ENCODE measurements at regions not wholly inside any gene's neighbourhood (a gene's known extent, or its start where the extent isn't known, plus 50 kb on each side); places are given as distances from the start of the nearest gene placed in this dataset.
A peak's percentile ranks its signal among the peaks of the same experiment; 100 is the strongest.
"Not testable (repeated sequence)": the region's sequence is repeated elsewhere in the genome, so short reads cannot be mapped to it uniquely, and the experiment has no call there.

DNA sequence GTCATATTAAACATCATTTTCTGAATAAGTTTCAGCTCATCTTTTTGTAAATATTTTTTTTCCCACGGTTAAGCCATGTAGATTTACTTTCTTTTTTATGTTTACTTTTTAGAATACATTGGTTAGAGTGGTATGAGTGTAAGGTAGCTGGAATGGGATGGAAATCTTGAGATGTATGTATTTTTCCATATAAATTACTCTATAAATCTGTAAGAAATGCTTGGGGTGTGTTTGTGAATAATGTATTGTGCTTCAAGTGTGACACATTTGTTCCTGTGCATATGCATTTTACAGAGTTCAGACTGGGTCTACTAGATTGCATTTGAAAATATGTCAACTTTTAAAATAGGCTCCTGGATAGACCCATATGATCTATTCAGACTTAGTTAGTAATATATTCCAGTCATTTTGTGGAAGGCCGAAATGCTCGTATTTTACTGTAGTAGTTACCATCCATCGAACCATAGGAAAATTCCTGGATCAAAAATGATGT lies 756.8 kb downstream of the RAPGEF2 start:
- no peak for DNase-seq

DNA sequence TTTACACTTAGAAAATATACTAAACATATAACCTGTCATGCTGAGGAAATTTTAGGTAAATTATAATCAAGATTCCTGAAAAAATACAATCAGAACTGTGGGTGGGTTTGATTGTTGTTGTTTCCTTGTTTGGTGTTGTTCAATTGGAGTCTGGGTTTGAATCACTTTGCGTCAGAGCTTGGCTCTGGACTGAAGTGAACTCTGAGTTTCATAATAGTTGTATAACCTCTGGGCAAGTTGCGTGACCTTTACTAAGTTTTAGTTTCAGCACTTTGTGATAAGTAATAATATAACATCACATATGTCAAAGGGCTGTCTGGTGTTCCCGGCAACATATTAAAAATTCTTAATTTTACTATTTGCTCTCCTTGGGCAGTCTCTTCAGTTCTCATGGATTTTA lies 758.1 kb downstream of the RAPGEF2 start:
- no peak for DNase-seq

DNA sequence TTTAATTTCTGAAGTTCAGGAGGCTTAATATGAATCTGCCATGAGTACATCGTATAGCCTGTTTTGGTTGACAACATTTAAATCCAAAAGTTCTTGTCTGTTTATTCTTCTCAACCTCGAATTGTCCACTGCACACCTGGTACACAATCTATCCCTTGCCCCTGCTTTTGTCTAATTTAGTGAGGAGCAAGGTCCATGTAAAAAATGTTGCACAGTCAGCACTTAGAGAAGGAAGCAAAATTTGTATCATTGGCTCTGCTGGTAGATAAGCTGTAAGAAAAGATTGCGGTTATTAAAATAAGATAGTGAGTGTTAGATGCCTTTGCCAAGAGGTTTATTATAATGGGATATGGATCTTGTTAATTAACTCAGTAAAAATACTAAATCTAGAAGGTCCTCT lies 761.5 kb downstream of the RAPGEF2 start:
- DNase-seq = no peak

DNA sequence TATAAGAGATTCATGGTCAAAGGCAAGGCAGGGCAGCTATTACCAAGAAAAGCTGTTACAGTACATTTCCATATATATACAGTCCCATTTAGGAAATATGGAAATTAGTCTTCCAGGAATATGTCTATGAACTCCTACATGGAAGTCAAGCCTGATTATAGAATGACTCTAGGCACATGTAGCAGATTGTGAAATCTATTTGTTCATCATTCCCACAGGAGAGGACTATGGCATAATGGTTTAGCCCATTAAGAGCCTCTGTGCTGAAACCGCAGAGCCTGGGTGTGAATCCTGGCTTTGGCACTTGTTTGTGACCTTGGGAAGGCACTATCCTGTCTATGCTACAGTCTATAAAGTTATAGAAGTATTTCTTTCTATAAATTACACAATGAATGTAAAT lies 764.8 kb downstream of the RAPGEF2 start:
- no peak for DNase-seq

DNA sequence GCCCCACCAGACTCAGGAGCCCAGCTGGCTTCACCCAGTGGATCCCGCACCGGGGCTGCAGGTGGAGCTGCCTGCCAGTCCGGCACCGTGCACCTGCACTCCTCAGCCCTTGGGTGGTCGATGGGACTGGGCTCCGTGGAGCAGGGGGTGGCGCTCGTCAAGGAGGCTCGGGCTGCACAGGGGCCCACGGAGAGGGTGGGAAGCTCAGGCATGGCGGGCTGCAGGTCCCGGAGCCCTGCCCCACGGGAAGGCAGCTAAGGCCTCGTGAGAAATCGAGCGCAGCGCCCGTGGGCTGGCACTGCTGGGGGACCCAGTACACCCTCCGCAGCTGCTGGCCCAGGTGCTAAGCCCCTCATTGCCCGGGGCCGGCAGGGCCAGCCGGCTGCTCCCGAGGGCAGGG lies 766.1 kb downstream of the RAPGEF2 start:
- DNase-seq = not testable (repeated sequence)

DNA sequence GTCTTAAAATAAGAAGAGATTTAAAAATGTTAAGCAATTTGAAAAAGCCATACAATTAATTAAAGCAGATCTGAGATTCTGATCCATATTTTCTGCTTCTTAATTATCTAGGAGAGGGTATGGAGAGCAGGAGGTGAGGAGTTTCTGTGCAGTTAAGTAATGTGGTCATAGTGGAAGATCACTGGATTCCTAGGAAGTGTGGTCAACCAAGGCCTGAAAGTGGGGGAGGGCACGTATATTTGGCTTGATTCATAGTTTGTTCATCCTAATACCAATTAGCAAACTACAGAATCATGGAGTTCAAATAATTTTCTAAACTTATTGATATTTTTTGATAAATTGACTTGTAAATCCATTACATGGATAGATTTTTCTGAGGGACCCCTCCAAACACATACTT lies 768.3 kb downstream of the RAPGEF2 start:
- DNase-seq = no peak

DNA sequence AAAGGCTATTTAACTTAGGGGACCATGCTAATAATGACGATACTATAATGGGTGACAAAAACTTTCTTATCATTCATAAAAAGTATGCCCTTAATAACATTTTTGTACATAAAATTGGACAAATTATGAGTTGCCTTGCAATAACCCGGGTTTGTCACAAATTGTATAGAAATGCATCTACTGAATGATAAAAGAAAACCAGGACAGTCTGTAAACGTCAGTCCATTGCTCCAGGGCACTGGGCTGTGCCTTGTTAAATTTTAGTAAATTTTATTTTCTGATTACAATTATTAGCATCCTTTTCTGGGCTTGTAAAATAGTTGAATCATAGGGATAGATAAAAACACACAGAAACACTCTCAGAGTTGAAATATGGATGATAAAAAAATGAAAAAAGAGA lies 778.3 kb downstream of the RAPGEF2 start:
- DNase-seq = no peak

DNA sequence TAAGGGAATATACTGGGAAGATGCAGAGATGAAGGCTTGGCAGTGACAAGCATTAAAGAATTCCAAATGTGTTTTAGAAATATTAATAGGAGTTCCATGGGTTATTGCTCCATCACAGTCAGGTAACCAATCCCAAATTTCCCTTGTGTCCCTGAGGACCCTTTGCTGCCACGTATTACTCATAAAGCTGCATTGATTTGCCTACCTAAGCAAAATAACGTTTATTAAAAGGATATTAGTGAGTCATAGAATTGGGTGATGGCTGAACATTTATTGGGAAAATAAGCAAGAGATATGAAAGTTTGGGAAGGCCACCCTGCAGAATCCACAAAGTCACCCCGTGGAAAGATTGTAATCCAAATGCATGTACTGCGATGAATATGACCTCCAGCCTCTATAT lies 782.1 kb downstream of the RAPGEF2 start:
- no peak for DNase-seq

DNA sequence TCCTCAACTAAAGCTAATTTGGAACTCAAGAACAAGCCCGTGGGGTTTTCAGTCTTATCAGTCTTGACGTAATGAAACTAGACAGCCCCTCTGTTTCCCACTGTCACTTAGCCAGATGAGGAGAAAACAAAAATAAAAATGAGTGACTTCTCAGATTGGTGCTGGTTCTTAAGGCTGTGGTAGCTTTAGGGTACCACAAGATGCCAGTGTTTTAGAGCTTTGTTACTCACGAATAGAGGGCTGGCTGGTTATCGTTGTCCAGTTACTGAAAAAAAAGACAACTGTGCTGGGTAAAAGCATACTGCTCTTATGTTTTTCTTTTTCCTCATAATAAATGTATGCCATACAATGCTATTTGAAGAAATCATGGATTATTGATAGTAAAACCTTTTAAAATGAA lies 796.7 kb downstream of the RAPGEF2 start:
- DNase-seq = no peak

DNA sequence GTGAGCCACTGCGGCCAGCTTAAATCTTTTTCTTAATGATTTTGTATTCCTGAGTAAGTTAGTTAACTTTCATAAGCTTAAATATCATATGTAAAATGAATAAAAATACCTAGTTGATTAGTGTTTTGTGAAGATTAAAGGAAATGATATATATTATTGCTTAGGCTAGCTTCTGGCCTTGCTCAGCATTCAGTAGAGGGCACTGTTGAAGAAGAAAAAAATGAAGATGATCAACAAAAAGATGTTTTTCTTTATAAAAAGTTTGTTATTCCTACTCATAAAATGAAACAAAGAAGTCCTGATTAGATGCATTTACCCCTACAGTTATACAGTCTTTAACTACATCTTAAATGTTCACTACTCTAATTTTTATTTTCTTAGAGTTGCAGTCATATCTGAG lies 797.7 kb downstream of the RAPGEF2 start:
- no peak for DNase-seq

DNA sequence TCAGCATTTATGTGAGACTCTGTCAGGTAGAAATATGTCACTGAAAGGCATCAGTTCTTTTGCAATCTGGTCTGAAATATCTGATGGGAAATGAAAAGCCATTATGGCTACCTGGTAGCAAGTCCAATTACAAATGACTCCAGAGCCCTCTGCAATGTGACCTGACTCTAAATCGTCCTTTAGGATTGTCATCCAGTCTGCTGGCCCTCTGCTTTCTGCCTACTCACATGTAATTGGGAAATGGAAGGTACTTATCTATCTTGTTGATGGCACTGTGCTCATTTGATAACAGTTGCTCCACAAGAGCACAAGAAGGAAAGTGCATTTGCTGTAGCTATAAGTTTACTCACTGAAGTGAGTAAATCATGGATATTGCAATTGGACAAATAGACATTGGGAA lies 799.8 kb downstream of the RAPGEF2 start:
- DNase-seq = no peak

DNA sequence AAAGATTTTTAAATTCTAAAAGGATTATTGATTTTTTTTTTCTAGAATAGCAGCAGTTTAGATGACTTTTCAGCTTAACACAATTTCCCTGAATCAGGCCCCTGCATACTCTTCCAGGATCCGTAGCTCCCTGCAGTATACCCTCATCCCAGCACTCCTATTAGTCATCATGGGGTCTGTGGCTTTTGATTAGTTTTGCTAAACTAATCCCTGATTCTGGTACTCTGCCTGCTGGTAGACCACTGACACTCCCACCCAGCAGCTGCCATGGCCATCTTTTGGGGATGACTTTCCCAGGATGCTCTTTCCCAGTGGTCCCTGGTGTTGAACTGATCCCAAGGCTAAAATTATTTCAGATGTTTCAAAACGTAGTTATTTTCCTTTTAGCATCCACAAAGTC lies 802.0 kb downstream of the RAPGEF2 start:
- DNase-seq = no peak

DNA sequence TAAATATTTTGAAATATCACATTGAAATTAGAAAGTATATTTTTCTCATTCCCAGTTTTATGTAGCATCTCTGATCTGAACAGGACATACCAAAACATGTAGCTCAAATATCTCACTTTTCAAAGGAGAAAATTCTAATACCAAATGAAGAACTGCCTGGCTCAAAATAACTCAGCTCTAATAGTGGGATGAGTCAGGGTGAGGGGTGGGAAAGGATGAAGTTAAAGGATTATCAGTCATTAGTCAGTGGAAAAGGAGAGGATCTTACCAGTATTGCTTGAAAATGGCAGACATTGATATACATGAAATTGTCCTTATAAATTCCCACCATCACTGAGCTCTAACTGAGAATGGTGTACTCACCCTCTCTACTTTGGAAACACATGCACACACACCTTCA lies 803.2 kb downstream of the RAPGEF2 start:
- DNase-seq = no peak

DNA sequence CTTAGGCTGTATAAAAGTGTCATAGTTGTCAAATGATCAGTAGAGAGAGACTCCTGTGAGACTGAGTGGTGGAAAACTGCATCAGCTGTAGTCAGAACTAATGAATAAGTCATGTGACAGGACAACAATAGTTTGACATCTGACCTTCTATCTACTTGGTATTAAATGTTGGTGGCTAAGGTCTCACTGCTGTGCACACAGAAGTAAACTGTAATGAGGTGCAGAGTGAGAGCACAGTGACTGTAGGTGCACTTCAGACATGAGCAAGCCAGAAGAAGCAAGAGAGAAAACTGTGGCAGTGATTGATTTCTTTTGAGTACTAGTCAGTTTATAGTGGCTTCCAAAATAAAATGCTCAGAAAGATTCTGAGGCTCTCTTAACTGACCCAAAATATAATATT lies 803.6 kb downstream of the RAPGEF2 start:
- DNase-seq = no peak

DNA sequence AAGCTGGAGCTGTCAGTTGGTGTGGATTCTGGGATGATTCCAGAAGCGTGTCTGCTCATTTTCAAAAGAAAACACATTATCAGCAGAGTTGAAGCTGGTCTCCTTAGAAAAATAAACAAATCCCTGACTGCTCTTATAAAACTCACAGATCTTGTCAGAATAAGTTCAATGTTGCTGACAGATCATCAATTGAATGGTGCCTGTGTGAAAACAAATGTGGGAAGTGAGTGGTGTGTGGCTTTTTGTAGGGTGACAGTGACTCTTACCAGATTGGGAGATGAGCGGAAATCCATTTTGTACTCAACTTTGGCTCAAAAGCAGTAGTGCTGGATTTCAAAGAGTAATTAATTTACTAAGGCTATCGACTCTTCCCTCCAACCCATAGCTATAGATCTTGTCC lies 807.8 kb downstream of the RAPGEF2 start:
- DNase-seq = no peak

DNA sequence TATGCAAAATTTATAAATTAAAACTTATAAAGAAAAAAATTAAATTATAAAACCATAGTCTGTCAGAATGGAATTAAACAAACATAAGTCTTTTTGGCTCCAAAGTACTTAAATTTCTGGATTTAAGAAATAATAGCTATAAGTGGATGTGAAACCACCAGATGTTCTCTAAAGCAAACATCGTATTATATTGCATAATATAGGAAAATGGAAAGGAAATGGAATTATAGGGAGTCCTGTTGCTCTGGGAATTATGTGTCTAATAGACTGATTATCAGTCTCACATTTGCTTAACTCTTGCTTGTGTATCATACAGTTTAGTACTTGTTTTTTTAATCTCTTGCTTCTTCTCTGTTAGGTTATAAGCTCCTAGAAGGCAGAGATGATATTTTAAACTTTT lies 819.2 kb downstream of the RAPGEF2 start:
- DNase-seq = no peak

DNA sequence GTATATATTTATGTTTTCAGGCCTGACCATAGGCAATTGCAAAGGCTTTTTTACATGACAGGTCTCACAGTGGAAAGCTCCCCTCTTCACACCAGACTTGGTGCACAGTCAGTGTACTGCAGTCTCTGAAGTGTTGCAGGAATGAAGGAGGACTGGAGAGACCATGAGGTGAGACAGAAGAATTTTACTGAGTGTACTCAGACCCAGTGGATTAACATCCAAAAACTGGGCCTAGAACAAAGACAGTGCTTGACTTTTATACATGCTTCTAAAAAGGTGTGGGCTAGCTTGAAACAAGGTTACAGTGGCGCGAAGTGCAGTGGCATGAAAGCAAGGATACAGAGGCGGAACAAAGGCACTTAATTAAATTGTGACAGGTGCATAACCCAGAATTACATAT lies 822.9 kb downstream of the RAPGEF2 start:
- no peak for DNase-seq

DNA sequence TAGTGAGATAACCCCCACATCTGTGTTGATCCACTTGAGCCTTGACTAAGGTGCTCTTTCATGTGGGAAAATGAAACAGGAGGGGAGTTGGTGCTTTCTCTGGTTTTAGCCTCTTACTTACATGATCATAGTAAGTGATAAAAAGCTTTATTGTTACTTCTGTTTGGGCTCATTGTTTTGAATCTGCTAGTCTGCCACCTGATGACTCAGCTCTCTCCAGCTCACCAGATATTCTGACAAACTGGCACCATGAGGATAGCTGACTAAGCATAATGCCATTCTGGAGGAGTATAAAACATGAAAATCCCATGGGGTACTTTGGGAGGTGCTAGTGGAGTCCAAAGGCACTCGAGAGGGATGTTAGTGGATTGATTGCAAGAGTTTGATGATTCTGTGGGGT lies 824.0 kb downstream of the RAPGEF2 start:
- DNase-seq = no peak

DNA sequence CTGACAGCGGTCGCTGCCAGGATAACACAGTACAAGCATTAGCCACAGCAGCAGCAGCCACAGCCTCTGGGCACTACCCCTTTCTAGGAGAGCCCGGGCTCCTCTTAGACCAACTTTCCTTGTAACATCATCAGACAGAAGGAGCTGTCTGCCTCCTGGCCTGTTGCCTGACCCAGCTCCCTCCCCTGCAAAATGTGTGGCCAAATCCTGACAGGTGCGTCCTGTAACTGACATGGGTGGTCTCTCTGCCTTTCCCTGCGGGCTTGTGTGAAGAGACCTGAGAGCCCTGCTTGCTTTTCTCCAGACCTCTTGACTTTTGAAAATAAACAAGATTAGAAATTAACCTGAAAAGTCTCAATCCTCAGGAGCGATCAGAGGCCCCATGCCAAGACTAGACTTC lies 824.9 kb downstream of the RAPGEF2 start:
- DNase-seq = no peak

DNA sequence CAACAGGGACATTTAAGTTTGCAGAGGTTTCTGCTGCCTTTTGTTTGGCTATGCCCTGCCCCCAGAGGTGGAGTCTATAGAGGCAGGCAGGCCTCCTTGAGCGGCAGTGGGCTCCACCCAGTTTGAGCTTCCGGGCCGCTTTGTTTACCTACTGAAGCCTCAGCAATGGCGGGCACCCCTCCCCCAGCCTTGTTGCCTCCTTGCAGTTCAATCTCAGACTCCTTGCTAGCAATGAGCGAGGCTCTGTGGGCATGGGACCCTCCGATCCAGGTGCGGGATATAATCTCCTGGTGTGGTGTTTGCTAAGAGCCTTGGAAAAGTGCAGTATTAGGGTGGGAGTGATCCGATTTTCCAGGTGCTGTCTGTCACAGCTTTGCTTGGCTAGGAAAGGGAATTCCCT lies 831.7 kb downstream of the RAPGEF2 start:
- not testable (repeated sequence) for DNase-seq

DNA sequence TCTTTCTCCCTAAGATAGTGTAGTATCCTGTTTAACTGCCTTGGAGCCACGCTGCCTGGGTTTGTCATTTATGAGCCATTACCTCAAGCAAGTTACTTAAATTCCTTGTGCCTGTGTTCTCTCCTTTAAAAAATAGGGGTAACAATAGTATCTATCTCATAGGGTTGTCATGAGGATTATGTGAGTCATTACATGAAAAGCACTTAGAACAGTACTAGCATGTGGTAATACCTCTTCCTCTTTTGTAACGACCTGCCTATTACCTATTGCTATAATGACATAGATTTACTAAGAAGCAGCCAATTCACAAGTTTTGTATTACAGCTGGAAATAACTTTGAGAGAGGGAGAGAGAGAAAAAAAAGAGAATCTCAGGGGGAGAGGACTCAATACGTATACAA lies 834.7 kb downstream of the RAPGEF2 start:
- no peak for DNase-seq

DNA sequence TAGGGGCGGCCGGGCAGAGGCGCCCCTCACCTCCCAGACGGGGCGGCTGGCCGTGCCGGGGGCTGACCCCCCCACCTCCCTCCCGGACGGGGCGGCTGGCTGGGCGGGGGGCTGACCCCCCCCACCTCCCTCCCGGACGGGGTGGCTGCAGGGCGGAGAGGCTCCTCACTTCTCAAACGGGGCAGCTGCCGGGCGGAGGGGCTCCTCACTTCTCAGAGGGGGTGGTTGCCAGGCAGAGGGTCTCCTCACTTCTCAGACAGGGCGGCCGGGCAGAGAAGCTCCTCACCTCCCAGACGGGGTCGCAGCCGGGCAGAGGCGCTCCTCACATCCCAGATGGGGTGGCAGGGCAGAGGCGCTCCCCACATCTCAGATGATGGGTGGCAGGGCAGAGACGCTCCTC lies 836.8 kb downstream of the RAPGEF2 start:
- DNase-seq = not testable (repeated sequence)

DNA sequence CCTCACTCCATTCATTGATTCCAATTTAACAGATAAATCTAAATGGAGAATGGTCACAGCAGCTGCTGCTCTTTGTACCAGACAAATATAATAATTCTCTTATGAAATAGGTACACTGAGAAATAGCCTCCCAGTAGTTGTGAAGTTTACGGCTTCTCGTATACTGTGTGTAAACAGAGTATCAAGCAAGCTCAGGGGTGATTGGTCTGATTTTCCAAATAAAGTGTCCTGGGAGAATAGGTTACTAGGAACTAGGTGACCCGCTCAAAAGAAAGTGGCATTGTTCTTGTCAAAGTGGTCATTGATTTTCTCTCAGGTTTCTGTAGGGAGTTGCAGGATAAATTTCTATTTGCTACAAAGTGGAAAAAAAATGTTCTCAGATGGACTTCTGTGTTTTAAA lies 838.2 kb downstream of the RAPGEF2 start:
- DNase-seq = no peak

DNA sequence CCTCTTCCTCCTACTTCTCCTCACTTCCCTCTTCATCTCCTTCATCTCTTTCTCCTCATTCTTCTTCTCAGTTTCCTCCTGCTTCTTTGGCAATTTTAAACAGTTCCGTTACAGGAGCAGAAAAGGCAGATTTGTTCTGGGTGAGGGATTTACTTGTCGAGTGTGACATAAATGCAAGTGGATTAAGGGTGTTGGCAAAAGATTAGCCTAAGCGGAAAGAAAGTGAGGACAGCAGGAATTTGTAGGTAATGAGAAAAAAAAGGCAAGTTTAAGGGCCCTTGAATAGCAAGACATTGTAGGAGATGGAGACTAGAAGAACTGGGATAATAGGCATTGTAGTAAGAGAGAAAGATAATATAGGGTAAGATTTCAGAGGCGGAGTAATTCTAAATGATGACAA lies 841.6 kb downstream of the RAPGEF2 start:
- DNase-seq = no peak

DNA sequence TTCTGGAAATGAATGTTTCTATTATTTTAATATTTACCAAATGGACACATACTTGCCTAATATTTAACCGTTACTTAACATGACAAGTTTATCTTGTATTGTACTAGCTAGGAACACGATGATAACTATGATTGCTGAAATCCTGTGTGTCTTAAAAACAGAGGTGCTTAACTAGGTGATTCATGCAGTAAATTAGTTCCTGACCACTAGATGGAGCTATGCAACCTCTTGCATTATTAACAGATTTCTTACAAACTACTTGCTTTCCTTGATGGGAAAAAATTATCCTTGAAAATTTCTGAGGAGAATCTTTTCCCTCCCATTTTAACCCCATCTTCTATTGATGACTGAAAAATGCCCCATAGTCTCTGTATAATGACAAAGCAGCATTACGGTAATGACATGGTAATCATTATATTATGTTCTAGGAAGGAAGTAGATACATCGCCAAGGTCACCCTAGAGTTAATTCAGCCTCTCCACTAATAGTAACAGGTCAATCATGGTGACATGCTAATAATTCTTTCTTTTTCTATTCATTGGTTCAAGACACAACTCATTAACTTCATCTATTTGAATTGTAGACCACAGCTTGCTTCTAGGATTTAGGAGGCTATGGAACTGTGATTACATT lies 844.2 kb downstream of the RAPGEF2 start:
- DNase-seq = peak; percentile 23

DNA sequence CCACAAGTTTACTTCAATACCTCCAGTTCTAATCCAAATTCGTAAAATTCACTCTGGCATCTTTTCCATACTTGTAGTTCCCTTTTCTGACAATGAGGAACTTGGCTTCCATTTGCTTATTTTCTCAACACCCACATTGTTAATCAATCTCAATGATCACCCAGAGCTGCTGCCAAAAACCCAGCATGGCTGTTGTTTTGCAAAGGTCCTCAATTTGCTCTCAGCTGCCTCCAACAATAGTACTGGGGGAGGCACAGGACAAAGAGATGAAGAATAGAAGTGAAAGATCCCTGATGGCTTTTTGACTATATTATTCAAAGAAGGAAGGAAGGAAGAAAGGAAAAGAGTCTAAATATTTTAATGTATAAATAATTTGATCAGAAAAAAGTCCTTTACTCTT lies 847.8 kb downstream of the RAPGEF2 start:
- DNase-seq = no peak
